ENCODE measurements at regions not wholly inside any gene's neighbourhood (a gene's known extent, or its start where the extent isn't known, plus 50 kb on each side); places are given as distances from the start of the nearest gene placed in this dataset.

- TF ChIP-seq CTCF (IDR thresholded peaks at IDR 0.05; ENCODE audit: insufficient read depth, low read length, missing control alignments), result no peak
- DNase-seq (ENCODE audit: low read depth, low spot score), result no peak
- POLR2A ChIA-PET, result no interaction called here
- CTCF ChIA-PET, result interaction anchor here (1.3 kb wide), 1 partner anchor 13 kb away, joined by 3 read pairs; no protein-coding TSS in a partner anchor
- H3K4me3 ChIP-seq (ENCODE audit: low read depth, low read length), result no peak overlapping the region
Measured at GRCh38 chr2:205898744-205899143, 187.2 kb downstream of the INO80D start.

- H3K4me3 ChIP-seq (ENCODE audit: low read depth, low read length), result no peak overlapping the region
- ChIA-PET CTCF (interaction anchor here (1.1 kb wide), 1 partner anchor 11 kb away, joined by 4 read pairs; no protein-coding TSS in a partner anchor), POLR2A (no interaction called here)
- no peak for DNase-seq (ENCODE audit: low read depth, low spot score)
- no peak for TF ChIP-seq CTCF (IDR thresholded peaks at IDR 0.05; ENCODE audit: insufficient read depth, low read length, missing control alignments)
Measured at GRCh38 chr2:205895981-205896655, 189.9 kb downstream of the INO80D start.

GRCh38 chr2:205892665-205893259, 193.2 kb downstream of the INO80D start:
- POLR2A ChIA-PET, result no interaction called here
- CTCF ChIA-PET, result interaction anchor here (1.0 to 1.7 kb wide), 2 partner anchors 116 to 1747 kb away, joined by 3 read pairs; no protein-coding TSS in a partner anchor
- H3K4me3 ChIP-seq (ENCODE audit: low read depth, low read length), result no peak overlapping the region
- no peak for DNase-seq (ENCODE audit: low read depth, low spot score)
- no peak for TF ChIP-seq CTCF (IDR thresholded peaks at IDR 0.05; ENCODE audit: insufficient read depth, low read length, missing control alignments)

- no peak overlapping the region for H3K4me3 ChIP-seq (ENCODE audit: low read depth, low read length)
- POLR2A ChIA-PET, result no interaction called here
- CTCF ChIA-PET, result interaction anchor here (0.8 to 1.7 kb wide), 3 partner anchors 20 to 1747 kb away, joined by 3 read pairs; no protein-coding TSS in a partner anchor
- TF ChIP-seq CTCF (IDR thresholded peaks at IDR 0.05; ENCODE audit: insufficient read depth, low read length, missing control alignments), result no peak
- no peak for DNase-seq (ENCODE audit: low read depth, low spot score)
Measured at GRCh38 chr2:205892251-205892655, 193.7 kb downstream of the INO80D start.

GRCh38 chr2:205889114-205889513, 196.9 kb downstream of the INO80D start:
- no peak for DNase-seq (ENCODE audit: low read depth, low spot score)
- no peak overlapping the region for H3K4me3 ChIP-seq (ENCODE audit: low read depth, low read length)
- ChIA-PET POLR2A (no interaction called here), CTCF (interaction anchor here (0.7 to 8.0 kb wide), 6 partner anchors 12 to 633 kb away, joined by 3 to 93 read pairs (median 4); no protein-coding TSS in a partner anchor)
- TF ChIP-seq CTCF (IDR thresholded peaks at IDR 0.05; ENCODE audit: insufficient read depth, low read length, missing control alignments), result no peak

- POLR2A ChIA-PET, result interaction anchor here (0.6 kb wide), 1 partner anchor 38 kb away, joined by 3 read pairs; no protein-coding TSS in a partner anchor
- DNase-seq (ENCODE audit: low read depth, low spot score), result no peak
- CTCF ChIA-PET, result interaction anchor here (1.0 to 8.0 kb wide), 7 partner anchors 14 to 1626 kb away, joined by 3 to 93 read pairs (median 4); no protein-coding TSS in a partner anchor
- no peak for TF ChIP-seq CTCF (IDR thresholded peaks at IDR 0.05; ENCODE audit: insufficient read depth, low read length, missing control alignments)
- no peak overlapping the region for H3K4me3 ChIP-seq (ENCODE audit: low read depth, low read length)
Measured at GRCh38 chr2:205887637-205888036, 198.3 kb downstream of the INO80D start.
